ENCODE measurements at regions not wholly inside any gene's neighbourhood (a gene's known extent, or its start where the extent isn't known, plus 50 kb on each side); places are given as distances from the start of the nearest gene placed in this dataset.

DNA sequence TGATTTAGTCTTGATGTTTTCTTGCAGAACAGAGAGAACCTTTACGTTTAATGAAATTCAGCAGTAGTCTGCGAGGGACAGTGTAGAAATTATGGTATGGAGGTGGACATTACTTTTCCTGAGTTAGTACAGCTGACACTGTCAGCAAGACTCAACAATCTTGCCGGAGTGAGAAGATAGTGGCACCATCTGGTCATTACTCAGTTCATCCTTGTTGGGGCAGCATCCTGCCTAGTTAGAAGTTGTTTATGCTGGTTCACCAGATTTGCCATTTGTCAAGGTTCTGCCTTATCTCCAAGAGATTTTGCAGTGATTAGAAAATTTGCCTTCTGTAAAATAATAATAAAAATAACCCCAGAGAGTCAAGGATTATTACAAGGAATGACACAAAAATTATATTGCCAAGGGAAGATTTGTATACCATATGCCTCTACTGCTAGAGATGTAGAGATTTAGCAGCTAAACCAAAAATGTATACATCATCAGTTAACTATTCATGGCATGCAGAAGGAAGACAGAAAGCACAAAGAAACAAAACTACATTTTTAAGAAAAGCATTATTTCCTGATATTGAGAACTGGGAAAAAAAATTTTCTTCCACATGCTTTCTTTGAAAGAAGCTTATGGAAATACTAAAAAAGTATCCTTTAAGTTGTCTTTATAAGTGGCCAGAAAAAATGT is 1967.4 kb downstream of the NCAM2 start:
- no peak for DNase-seq

DNA sequence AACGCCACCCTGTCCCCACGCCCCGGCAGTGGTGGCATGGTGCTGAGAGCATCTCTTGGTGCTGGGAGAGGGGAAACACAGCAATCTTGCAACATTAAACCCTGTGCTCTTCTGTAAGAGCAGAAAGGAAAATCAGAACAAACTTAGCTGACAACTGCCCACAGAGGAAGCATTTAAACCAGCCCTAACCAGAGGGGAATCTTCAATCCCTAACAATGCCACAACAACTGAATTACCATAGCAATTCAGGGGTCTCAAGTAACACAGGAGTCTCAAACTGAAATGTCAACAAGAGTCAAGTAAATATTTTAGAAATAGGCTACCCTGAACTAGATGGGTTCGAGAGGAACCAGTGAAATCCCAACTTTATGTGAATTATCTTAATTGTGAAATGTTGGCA is 1983.6 kb downstream of the NCAM2 start:
- DNase-seq = no peak

DNA sequence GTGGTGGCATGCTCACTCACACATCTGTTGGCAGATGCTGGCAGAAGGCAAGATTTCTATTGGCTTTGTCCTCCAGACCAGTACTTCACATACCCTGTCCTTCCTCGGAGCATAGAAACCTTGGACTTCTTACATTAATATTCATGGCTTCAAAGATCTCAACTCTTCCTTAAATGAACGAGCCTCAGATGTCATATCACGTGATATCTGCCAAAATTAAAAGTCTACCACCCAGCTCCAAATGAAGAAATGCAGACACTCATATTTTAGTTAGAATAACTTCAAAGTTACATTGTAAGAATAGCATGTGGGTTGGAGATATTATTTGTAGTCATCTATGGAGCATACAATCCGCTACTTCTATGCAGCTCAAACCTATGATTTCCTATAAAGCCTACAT is 1994.9 kb downstream of the NCAM2 start:
- DNase-seq = no peak

DNA sequence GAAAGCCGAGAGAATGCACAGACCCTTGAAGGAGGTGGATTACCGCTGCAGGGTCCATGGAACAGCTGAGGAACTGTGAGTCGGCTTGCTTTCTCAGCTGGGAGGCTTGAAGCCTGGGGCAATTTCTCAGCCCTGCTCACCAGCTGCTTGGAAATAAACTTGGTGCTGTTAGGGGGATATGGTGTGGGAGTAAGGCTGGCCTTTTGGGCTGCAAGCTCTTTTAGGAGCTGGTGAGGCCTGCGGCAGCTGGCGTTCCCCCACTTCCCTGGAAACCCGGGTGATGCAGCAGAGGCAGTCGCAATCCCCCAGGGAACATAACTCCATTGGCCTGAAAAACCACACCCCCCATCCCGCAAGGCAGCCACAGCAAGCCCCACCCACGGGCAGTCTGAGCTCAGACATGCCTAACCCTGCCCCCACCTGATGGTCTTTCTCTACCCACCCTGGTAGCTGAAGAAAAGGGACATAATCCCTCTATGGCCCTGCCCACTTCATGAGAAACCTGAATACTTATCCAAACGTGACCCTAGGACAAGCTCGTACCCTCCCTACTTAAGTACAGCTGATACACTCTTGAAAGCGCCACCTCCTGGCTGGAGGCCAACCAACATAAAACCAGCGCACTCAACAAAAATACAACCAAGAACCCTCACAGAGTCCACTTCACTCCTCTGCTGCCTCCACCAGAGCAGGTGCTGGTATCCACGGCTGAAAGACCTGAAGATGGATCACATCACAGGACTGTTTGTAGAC is 1995.8 kb downstream of the NCAM2 start:
- no peak for DNase-seq

GRCh38 chr21:23003951-23004350 is 2005.7 kb downstream of the NCAM2 start:
- no peak for DNase-seq

GRCh38 chr21:23008601-23009202 is 2010.5 kb downstream of the NCAM2 start:
- DNase-seq = no peak

DNA sequence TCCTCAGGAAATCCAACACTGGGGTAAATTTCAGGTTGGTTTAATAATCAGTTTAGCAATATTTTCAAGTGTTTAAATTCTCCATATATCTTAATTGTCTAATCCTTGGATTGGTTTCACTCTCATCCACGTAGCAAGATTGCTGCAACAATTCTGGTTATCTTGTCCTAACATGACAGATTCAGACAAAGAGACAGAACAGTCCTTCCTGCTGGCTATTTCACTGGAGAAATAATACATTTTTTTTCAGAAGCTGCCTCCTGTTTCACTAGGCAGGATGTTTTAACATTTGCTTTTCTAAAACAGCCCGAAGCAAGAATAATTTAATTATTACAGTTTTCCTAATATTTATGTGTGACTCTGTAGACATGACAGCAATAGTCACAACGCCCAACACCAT is 2011.2 kb downstream of the NCAM2 start:
- no peak for DNase-seq

GRCh38 chr21:23014021-23014420 is 2015.8 kb downstream of the NCAM2 start:
- no peak for DNase-seq

DNA sequence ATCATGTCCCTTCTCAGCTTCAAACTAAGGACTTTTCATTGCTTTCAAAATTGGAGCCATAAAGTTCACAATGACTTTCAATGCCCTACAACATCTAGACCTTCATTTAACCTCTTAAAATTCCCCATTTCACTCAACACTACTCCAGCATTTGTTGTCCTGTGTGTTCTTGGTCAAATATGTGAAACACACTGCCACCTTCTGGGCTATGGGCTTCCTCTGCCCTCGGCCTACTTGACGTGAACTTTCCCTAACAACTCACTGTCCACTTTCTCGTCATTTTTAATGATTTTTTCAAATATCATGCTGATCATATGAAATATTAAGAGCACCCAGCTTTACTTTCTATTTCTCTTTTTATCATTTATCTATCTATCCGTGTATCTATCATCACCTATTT is 2018.4 kb downstream of the NCAM2 start:
- DNase-seq = no peak

DNA sequence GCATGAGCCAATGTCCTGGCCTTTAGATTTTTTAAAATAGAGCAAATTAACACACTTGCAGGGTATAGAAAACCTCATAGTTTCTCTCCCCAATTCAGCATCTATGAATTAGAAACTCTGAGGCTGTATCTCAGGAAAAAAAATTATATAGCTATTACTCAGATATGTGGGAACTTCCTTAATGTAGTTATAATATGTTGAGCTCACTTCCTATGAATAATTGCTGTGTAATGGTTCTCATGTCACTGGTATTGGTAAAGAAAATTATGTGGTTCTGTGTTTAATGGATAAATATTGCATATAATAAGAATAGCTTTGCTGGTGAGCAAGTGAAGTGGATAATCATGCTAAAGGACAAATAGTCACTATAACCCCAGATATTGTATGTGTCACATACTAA is 2019.8 kb downstream of the NCAM2 start:
- no peak for DNase-seq

GRCh38 chr21:23020969-23021368 is 2022.8 kb downstream of the NCAM2 start:
- DNase-seq = no peak

DNA sequence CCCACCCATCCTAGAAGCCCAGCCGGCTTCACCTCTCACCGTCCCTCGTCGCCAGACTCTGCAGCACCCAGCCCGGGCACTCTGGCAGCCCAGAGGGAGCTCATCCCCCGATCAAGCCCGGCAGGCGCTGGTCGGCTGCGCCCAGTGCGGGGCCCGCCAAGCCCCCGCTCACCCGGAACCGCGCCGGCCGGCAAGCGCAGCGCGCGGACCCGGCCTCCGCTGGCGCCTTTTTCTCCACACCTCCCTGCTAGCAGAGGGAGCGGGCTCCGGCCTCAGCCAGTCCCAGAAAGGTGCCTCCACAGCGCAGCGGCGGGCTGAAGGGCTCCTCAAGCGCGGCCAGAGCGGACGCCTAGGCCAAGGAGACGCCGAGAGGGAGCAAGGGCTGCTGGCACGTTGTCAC is 2023.3 kb downstream of the NCAM2 start:
- DNase-seq = no peak

DNA sequence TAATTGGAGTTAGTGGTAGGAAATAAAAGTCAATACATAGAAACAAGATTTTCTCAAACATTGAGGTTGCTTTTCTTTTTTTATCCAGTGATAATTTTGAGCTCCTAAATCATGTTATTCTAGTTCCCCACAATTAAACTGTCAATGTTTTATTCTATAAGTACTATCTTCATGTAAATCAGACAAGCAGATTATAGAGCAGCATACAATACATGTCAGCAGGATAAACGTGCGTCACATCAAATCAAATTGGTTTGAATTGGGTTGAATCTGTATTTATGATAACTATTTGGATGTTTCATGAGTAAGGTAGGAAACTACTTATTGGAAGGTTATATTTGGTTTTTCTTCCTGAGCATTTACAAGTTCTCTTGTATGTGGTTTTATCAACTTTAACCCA is 2028.7 kb downstream of the NCAM2 start:
- DNase-seq = no peak

DNA sequence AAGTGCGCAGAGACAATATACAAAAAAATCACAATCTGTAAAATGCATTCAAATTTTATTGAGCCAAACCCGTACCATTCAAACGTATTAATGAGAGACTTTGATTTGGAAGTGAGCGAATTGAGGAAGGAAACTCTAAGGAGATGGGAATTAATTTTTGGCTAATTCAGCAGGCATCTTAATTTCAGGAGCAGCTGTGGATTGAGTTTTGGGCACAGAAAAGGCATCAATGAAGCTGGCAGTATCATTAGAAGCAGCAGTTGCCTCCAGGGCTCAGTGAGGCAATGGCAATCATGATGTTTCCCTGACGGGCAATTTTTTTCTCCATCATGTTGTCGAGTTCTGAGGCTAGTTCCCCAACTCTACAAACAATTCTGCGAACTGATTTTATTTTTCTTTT is 2041.6 kb downstream of the NCAM2 start:
- DNase-seq = no peak

DNA sequence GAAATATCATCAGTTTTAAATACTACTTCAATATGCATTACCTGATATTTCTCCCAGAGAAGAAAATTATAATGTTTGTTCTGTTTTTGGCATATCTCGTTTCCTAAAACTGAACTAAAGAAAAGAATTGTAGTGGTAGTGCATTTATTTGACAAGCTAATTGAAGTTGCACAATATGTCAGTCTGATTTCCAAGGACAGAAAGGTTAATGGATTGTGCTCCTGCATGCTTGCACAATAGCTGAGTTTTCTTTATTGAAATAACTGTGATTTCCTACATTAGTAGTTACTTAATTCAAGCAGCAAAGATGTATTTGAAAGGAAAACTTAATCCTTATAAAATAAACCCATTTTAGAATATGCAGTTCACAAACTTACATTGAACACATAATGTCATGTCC is 2047.7 kb downstream of the NCAM2 start:
- DNase-seq = no peak

GRCh38 chr21:23067672-23068071 is 2069.5 kb downstream of the NCAM2 start:
- no peak for DNase-seq

DNA sequence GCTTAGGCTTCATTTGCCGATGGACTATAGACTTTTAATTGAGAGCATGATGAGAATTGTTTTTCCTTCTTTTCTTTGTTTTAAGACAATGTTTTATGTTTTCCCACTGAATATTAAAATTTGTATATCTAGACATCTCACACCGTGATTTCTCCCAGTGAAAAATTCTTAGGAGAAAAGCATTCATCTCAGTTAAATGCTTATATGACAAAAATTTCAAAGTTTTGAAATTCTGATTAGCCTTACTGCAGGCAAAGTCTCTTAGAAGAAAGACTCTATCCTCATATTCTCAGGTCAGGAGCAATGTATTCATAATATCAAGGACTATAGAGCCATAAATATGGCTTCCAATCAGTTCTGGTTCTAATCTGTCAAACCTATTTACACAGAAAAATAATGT is 2085.0 kb downstream of the NCAM2 start:
- no peak for DNase-seq

GRCh38 chr21:23093259-23093658 is 2095.1 kb downstream of the NCAM2 start:
- DNase-seq = no peak

- DNase-seq = no peak
Observed at GRCh38 chr21:23099185-23099584, 2101.0 kb downstream of the NCAM2 start.

DNA sequence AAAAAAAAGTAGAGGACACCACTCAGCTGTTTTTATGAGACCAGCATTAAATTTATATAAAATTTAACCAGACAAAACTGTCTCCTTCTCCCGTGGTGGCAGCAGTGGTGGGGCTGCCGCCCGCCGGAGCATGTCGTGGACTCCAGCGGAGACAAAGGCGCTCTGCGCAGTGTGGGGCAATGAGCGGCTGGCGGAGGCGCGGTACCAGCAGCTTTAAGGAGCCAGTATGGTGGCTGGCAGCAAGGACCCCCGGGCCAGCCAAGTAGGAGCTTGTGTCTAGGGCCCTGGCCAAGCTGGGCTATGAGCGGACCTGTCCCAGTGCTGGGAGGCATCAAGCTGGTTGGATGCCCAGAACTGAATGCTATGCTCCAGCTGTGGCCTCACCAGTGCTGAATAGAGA is 2102.9 kb downstream of the NCAM2 start:
- no peak for DNase-seq

DNA sequence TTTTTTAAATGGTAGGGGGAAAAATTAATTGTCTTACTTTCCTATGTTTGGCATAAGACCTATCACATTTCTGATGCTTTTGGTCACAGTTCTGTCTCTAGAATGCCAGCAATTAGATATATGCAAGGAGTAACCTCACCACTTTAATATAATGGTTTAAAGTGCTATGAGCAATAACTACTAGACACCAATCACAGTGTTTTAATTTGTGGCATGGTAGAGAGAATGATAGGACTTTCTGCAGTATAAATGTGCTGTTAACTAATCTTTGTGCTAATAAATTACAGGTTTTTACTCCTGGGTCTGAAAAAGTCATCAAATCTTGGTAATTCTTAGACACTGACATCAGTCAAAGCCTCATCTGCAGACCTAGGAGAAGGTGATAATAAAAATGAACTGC is 2110.3 kb downstream of the NCAM2 start:
- no peak for DNase-seq

GRCh38 chr21:23111070-23111600 is 2112.9 kb downstream of the NCAM2 start:
- DNase-seq = no peak

DNA sequence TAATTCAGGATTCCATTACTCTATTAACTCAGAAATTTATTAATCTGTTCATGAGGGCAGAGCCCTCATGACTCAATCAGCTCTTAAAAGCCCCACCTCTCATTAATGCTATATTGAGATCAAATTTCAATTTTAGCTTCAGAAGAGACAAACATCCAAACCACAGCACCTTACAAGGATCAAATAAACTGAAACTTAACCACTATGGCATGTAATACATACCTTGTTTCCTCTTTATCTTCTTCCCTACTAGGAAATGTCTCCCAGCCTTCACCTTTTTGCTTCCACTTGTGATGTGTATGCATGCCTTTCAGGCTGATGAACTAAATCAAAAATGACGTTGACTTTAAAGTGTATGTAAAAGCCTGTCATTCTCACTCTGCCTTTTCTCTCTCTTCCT is 2121.3 kb downstream of the NCAM2 start:
- no peak for DNase-seq

GRCh38 chr21:23127973-23128372 is 2129.8 kb downstream of the NCAM2 start:
- DNase-seq = no peak

All from KG1 (cell line).